ENCODE measurements at regions not wholly inside any gene's neighbourhood (a gene's known extent, or its start where the extent isn't known, plus 50 kb on each side); places are given as distances from the start of the nearest gene placed in this dataset.

DNA sequence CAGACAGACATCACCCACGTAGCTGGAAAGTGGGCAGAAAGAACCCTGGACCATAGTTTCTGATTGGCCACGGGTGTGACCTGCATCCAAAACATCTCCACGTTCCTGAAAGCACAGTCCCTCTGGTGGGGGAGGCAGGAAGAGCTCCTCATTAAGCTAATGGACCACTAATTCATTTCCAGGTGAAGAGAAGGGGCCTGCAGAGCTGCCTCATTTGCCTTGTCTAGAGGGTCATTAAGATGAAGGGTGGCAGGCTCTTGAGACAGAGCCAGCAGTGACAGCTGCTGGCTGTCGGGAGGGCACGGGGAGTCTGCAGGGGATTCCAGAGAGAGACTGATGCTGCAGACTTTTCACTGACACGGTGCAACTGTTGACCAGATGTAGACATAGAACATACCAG lies 149.6 kb upstream of the OPCML start:
- H3K9me3 ChIP-seq: no peaks in the 10 kb centered on the region
- H3K27me3 ChIP-seq: peaks cover 30% of the 10 kb centered on the region
- no peak overlapping the region for H3K4me3 ChIP-seq
- 0 to 13% methylated on average over 3 of the region's 6 CpGs for WGBS, 2 donors (ENCODE audit: low coverage in 1 of 2)
- H3K27ac ChIP-seq: no peak overlapping the region
- no peak for TF ChIP-seq POLR2A (IDR thresholded peaks at IDR 0.05)
- no peak for TF ChIP-seq POLR2AphosphoS5 (IDR thresholded peaks at IDR 0.05)
- TF ChIP-seq EP300 (IDR thresholded peaks at IDR 0.05): no peak
- TF ChIP-seq, protein P1, sequence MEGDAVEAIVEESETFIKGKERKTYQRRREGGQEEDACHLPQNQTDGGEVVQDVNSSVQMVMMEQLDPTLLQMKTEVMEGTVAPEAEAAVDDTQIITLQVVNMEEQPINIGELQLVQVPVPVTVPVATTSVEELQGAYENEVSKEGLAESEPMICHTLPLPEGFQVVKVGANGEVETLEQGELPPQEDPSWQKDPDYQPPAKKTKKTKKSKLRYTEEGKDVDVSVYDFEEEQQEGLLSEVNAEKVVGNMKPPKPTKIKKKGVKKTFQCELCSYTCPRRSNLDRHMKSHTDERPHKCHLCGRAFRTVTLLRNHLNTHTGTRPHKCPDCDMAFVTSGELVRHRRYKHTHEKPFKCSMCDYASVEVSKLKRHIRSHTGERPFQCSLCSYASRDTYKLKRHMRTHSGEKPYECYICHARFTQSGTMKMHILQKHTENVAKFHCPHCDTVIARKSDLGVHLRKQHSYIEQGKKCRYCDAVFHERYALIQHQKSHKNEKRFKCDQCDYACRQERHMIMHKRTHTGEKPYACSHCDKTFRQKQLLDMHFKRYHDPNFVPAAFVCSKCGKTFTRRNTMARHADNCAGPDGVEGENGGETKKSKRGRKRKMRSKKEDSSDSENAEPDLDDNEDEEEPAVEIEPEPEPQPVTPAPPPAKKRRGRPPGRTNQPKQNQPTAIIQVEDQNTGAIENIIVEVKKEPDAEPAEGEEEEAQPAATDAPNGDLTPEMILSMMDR (IDR thresholded peaks at IDR 0.05): no peak
- H3K36me3 ChIP-seq: no peaks in the 10 kb centered on the region
- ATAC-seq: no peak
- H3K4me1 ChIP-seq: no peaks in the 10 kb centered on the region

DNA sequence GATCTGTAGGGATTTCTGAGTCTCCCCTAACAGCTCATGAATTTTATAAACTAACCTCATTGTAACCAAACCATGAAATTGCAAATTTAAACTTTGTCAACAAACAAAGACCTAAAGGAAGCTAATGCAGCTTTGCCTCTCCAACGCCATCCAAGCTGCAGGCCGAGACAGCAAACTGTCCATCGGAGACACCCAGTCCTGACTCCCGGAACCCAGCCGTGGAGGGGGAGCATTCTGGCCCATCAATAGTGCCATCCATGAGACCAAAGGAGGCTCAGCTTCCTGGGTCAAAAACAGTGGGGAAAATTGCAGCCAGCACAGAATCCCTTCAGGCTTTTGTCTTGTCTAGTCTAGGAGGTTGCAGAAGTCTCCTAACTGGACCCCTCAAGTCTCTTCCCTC lies 147.6 kb upstream of the OPCML start:
- Histone ChIP-seq H3K36me3 (no peaks in the 10 kb centered on the region), H3K4me3 (no peak overlapping the region), H3K27ac (no peak overlapping the region), H3K27me3 (peaks cover 27% of the 10 kb centered on the region), H3K9me3 (no peaks in the 10 kb centered on the region), H3K4me1 (no peaks in the 10 kb centered on the region)
- 91% methylated on average over 5 of the region's 5 CpGs; no CpG with 5 or more reads in 1 of the 2 donors for WGBS, 2 donors (ENCODE audit: low coverage in 1 of 2)
- ATAC-seq: no peak
- TF ChIP-seq POLR2A (IDR thresholded peaks at IDR 0.05) (no peak), POLR2AphosphoS5 (IDR thresholded peaks at IDR 0.05) (no peak), EP300 (IDR thresholded peaks at IDR 0.05) (no peak)
- TF ChIP-seq, protein P1 (IDR thresholded peaks at IDR 0.05): no peak

DNA sequence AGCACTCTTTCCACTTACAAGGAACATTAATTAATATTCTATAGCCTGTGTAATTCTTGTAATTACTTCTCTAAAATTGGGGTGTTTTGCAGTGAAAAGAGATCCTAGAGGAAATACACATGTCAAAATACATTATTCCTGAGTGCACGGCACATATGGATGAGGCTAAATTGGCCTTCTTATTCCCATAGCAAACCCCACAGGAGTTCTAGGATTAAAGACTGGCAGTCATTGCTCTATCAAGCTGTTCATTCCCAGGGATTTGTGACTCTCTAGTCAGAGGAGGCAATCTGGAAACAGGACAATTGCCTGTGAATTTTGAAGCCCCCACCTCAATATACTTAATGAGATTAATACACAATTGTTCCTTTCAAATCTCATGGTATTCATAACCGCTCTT lies 145.9 kb upstream of the OPCML start:
- TF ChIP-seq, protein P1 (IDR thresholded peaks at IDR 0.05): no peak
- TF ChIP-seq POLR2AphosphoS5 (IDR thresholded peaks at IDR 0.05) (no peak), EP300 (IDR thresholded peaks at IDR 0.05) (no peak), POLR2A (IDR thresholded peaks at IDR 0.05) (no peak)
- Histone ChIP-seq H3K9me3 (no peaks in the 10 kb centered on the region), H3K4me3 (no peak overlapping the region), H3K27me3 (peaks cover 31% of the 10 kb centered on the region), H3K4me1 (no peaks in the 10 kb centered on the region), H3K36me3 (no peaks in the 10 kb centered on the region), H3K27ac (no peak overlapping the region)
- WGBS, 2 donors (ENCODE audit: low coverage in 1 of 2): 80 to 89% methylated on average over 1 to 2 of the region's 2 CpGs
- ATAC-seq: no peak

DNA sequence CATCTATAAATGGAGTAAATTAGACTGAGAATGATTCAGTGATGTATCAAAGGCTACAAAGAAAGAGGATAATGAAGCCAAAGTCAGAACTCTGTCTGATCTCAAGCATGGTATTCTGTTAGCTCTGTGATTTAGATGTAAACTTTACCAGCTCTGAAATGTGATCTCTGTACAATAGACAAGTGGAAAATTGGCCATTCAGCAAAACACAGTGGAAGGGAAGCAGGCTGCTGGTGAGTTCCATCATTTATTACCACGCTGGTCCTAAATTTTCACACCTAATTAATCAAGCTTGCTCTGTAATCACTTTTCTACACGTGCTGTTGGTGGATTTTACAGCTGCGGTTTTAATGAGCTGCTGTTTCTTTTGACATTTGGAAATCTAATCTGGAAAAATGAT lies 145.1 kb upstream of the OPCML start:
- Histone ChIP-seq H3K4me3 (no peak overlapping the region), H3K36me3 (no peaks in the 10 kb centered on the region), H3K27me3 (peaks cover 28% of the 10 kb centered on the region), H3K27ac (no peak overlapping the region), H3K9me3 (no peaks in the 10 kb centered on the region), H3K4me1 (no peaks in the 10 kb centered on the region)
- TF ChIP-seq EP300 (IDR thresholded peaks at IDR 0.05) (no peak), POLR2A (IDR thresholded peaks at IDR 0.05) (no peak), POLR2AphosphoS5 (IDR thresholded peaks at IDR 0.05) (no peak)
- TF ChIP-seq, protein P1 (IDR thresholded peaks at IDR 0.05): no peak
- ATAC-seq: no peak
- WGBS, 2 donors (ENCODE audit: low coverage in 1 of 2): 8 to 13% methylated on average over 3 of the region's 3 CpGs

DNA sequence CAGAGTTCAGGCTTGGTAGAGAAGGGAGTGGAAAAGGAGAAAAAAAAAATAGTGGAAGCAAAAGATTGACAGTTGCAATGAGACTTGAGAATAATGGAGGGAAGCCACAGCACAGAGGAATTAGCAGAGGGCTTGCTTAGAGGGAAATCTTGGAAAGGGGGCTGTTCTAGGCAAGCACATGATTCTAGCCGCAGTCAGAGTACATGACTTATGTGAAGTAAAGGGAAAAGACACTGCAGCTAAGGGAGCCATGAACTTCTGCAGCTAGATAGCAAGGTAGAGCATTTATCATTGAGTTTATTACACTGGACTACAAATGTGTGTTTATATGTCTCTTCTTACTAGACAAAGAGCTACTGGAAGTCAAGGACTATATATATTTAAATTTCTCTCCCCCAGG lies 144.0 kb upstream of the OPCML start:
- Histone ChIP-seq H3K9me3 (no peaks in the 10 kb centered on the region), H3K4me3 (no peak overlapping the region), H3K27me3 (peaks cover 16% of the 10 kb centered on the region), H3K27ac (no peak overlapping the region), H3K36me3 (no peaks in the 10 kb centered on the region), H3K4me1 (no peaks in the 10 kb centered on the region)
- ATAC-seq: no peak
- no peak for TF ChIP-seq EP300 (IDR thresholded peaks at IDR 0.05)
- no peak for TF ChIP-seq POLR2AphosphoS5 (IDR thresholded peaks at IDR 0.05)
- TF ChIP-seq, protein P1 (IDR thresholded peaks at IDR 0.05): no peak
- TF ChIP-seq POLR2A (IDR thresholded peaks at IDR 0.05): no peak
- 67% methylated on average over 1 of the region's 1 CpG; no CpG with 5 or more reads in 1 of the 2 donors for WGBS, 2 donors (ENCODE audit: low coverage in 1 of 2)
